Fibroblast of villous mesenchyme (primary cell): ENCODE measurements at regions not wholly inside any gene's neighbourhood (a gene's known extent, or its start where the extent isn't known, plus 50 kb on each side); places are given as distances from the start of the nearest gene placed in this dataset.

Experiments used
- DNase-seq: peaks from one replicate; pipeline ENCODE4 v3.0.0-alpha.2; 2010; ENCODE audit warnings: low read depth
- H3K4me3 ChIP-seq: 2 replicates; pipeline ENCODE4 v1.5.1; 2011; ENCODE audit warnings: low read depth, mild to moderate bottlenecking, low read length
- TF ChIP-seq, protein P1 (sequence below): IDR thresholded peaks from 2 replicates; pipeline ENCODE4 v1.5.1; 2012; ENCODE audit warnings: low read depth, mild to moderate bottlenecking, low read length; ENCODE audit not compliant: insufficient read depth

- DNase-seq, result no peak
- no peak overlapping the region for H3K4me3 ChIP-seq
- TF ChIP-seq, protein P1, sequence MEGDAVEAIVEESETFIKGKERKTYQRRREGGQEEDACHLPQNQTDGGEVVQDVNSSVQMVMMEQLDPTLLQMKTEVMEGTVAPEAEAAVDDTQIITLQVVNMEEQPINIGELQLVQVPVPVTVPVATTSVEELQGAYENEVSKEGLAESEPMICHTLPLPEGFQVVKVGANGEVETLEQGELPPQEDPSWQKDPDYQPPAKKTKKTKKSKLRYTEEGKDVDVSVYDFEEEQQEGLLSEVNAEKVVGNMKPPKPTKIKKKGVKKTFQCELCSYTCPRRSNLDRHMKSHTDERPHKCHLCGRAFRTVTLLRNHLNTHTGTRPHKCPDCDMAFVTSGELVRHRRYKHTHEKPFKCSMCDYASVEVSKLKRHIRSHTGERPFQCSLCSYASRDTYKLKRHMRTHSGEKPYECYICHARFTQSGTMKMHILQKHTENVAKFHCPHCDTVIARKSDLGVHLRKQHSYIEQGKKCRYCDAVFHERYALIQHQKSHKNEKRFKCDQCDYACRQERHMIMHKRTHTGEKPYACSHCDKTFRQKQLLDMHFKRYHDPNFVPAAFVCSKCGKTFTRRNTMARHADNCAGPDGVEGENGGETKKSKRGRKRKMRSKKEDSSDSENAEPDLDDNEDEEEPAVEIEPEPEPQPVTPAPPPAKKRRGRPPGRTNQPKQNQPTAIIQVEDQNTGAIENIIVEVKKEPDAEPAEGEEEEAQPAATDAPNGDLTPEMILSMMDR, result no peak
Observed at GRCh38 chr15:98277602-98278001, 317.1 kb downstream of the ARRDC4 start.

- DNase-seq, result no peak
- TF ChIP-seq, protein P1, result no peak
Observed at GRCh38 chr15:98280284-98280975, 319.9 kb downstream of the ARRDC4 start.

GRCh38 chr15:98281130-98281529 is 320.6 kb downstream of the ARRDC4 start:
- TF ChIP-seq, protein P1, result no peak
- DNase-seq, result no peak
- no peak overlapping the region for H3K4me3 ChIP-seq

More at GRCh38 chr15:98280284-98280975, 319.9 kb downstream of the ARRDC4 start:
- no peak overlapping the region for H3K4me3 ChIP-seq

- H3K4me3 ChIP-seq, result no peak overlapping the region
- DNase-seq, result no peak
- TF ChIP-seq, protein P1, result no peak
Observed at GRCh38 chr15:98282656-98283332, 322.3 kb downstream of the ARRDC4 start.

DNA sequence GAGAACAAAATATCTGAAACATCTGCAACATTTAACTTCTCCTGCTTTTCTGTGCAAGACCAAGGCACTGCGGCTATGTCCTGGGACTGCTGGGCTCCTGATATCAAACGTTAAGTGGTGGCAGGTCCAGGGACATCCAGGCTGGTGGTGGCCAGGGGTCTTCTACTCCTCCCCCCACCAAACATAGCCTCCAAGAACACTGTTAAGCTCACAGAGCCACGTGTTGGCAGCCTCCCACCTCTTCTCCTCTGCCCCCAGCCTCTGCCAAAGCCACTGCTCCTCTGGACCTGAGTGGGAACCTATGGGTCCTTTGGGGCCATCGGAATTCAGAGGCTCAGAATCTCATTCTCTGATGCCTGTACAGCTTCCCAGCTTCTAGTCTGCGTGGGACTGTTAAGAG is 325.7 kb downstream of the ARRDC4 start:
- DNase-seq, result no peak
- H3K4me3 ChIP-seq, result no peak overlapping the region
- TF ChIP-seq, protein P1, result no peak

GRCh38 chr15:98286831-98287230 is 326.3 kb downstream of the ARRDC4 start:
- no peak overlapping the region for H3K4me3 ChIP-seq
- TF ChIP-seq, protein P1, result no peak
- peak; percentile 3 for DNase-seq
